Adrenal gland (tissue), 9 donors: ENCODE measurements at regions not wholly inside any gene's neighbourhood (a gene's known extent, or its start where the extent isn't known, plus 50 kb on each side); places are given as distances from the start of the nearest gene placed in this dataset.

ENCODE experiments used
- DNase-seq, 7 donors: peaks; one replicate each; pipeline ENCODE4 v3.0.0-alpha.2; 2019 to 2020
- H3K27ac ChIP-seq, 5 donors: fragments of 200-600 bp; sonication (generic) in 4 of 5; 1 replicate in 3 of 5; 2 replicates in 2 of 5; pipeline versions ENCODE4 v1.5.1 to v1.8.0; 2016 to 2020; ENCODE audit warnings: mild to moderate bottlenecking in 1 of 5
- H3K27me3 ChIP-seq: fragments of 200-600 bp; 2 replicates; pipeline ENCODE4 v1.8.0; 2021
- H3K36me3 ChIP-seq, 2 donors: fragments of 200-600 bp; replicated peaks in 1 of 2; 1 replicate in 1 of 2; 2 replicates in 1 of 2; pipeline versions ENCODE4 v1.5.1 to v1.8.0; 2018 to 2022
- H3K4me1 ChIP-seq, 2 donors: fragments of 200-600 bp; replicated peaks in 1 of 2; 1 replicate in 1 of 2; 2 replicates in 1 of 2; pipeline versions ENCODE4 v1.5.1 to v1.8.0; 2018 to 2021
- H3K4me3 ChIP-seq, 4 donors: fragments of 200-600 bp; sonication (generic) in 3 of 4; one replicate each; pipeline ENCODE4 v1.5.1; 2016 to 2018
- H3K9me3 ChIP-seq, 3 donors: fragments of 200-600 bp; sonication (generic) in 1 of 3; replicated peaks in 1 of 3; 1 replicate in 2 of 3; 2 replicates in 1 of 3; pipeline versions ENCODE4 v1.5.1 to v1.8.0; 2016 to 2021
- POLR2A ChIP-seq, 2 donors: fragments of 450-650 bp; IDR thresholded peaks; one replicate each; pipeline ENCODE4 v1.6.1; 2017; ENCODE audit warnings: antibody characterized with exemption in 2 of 2, mild to moderate bottlenecking in 2 of 2, moderate library complexity in 1 of 2
- WGBS, 4 donors: extraction: QIAGEN DNeasy Blood & Tissue Kit in 2 of 4; methylation state at CpG; one replicate each; pipeline versions ENCODE4 v1.1.5 to v1.1.7; 2013 to 2017; 5-methylcytosine and 5-hydroxymethylcytosine counted together
- intact Hi-C, 2 donors: fragments of 100-400 bp; cut with DNase I; formaldehyde crosslinking; loops; one replicate each; pipeline versions ENCODE4 v1.14.1 to v1.15.0; 2022 to 2023
- TF ChIP-seq, protein P1 (sequence below), 6 experiments: fragments of 450-650 bp in 4 of 6; fragments of 200-600 bp in 2 of 6; sonication (generic) in 1 of 6; IDR thresholded peaks; 1 replicate in 5 of 6; 2 replicates in 1 of 6; pipeline versions ENCODE4 v1.5.1 to v1.8.0; 2016 to 2021; ENCODE audit warnings: antibody characterized with exemption in 6 of 6, mild to moderate bottlenecking in 2 of 6, moderate library complexity in 1 of 6
- donor health status: healthy with polysubstance abuse.
- donor health status: Bipolar disorder and iron deficiency.
- donor health status: DM: yes; HTN: yes; CAD: no.
- donor health status: DM: no; HTN: no; CAD: no.
- donor health status: DM: no; HTN: no; CAD: no.

DNA sequence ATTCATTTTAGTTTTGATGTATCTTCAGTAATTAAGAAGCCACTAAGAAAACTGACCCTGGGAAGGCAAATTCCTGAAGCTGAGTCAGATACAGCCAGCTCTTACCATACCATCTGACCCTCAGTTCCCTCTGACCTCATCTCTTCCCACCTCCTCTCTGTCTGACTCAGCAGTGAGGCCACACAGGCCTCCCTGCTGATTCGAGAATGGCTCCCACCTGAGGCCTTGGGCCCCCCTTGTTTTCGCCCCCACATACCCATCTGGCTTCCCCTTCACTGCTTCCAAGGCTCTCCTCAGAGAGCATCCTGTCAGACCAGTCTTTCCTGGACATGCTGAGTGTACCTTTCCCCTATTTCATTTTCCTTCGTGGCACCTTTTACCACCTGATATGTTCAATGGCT is 71.0 kb upstream of the CYP1B1 start:
- intact Hi-C loops: no loop called here
- DNase-seq: peak; percentile 62 to 87 (median 82)
- Histone ChIP-seq H3K27me3 (no peaks in the 10 kb centered on the region), H3K9me3 (no peaks in the 10 kb centered on the region), H3K27ac (peak overlapping the region; percentile 40 to 95 (median 90)), H3K4me1 (peaks cover 22 to 35% of the 10 kb centered on the region in 2 donors), H3K4me3 (no peak overlapping the region), H3K36me3 (no peaks in the 10 kb centered on the region)
- WGBS, 4 donors: 30 to 43% (median 39%) methylated on average over 3 of the region's 3 CpGs
- peak in 1 of 2 donors; percentile 18 for TF ChIP-seq POLR2A (IDR thresholded peaks at IDR 0.05)
- TF ChIP-seq, protein P1, sequence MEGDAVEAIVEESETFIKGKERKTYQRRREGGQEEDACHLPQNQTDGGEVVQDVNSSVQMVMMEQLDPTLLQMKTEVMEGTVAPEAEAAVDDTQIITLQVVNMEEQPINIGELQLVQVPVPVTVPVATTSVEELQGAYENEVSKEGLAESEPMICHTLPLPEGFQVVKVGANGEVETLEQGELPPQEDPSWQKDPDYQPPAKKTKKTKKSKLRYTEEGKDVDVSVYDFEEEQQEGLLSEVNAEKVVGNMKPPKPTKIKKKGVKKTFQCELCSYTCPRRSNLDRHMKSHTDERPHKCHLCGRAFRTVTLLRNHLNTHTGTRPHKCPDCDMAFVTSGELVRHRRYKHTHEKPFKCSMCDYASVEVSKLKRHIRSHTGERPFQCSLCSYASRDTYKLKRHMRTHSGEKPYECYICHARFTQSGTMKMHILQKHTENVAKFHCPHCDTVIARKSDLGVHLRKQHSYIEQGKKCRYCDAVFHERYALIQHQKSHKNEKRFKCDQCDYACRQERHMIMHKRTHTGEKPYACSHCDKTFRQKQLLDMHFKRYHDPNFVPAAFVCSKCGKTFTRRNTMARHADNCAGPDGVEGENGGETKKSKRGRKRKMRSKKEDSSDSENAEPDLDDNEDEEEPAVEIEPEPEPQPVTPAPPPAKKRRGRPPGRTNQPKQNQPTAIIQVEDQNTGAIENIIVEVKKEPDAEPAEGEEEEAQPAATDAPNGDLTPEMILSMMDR (IDR thresholded peaks at IDR 0.05): no peak

DNA sequence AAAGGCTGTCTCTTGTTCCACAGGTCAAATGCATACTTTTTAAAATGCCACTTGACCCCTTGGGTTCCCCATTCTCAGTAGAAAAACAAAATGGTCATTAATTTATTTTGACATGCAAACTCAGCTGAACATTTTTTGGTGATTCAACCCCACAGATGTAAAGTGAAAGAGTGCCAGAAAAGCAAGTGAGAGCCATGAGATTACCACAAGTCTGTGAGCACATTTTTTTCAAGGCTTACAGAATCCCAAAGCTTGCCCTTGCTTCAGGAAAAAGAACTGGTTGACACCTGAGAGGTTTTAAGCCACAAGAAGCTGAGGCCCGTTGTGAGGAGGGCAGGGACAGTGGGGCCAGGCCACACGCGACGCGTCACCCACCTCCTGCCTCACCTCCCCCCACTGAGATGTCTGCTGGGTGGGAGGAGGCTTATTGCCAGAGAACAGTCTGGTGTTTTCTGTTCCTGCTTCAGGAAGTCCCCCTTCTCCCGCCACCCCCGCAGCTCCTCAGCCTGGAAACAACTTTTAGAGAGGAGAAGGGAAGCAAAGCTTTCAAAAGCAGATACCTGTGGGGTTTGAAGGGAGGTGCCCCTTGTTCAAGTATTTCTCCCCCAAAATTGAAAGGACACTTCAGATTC is 70.4 kb upstream of the CYP1B1 start:
- Histone ChIP-seq H3K9me3 (no peaks in the 10 kb centered on the region), H3K36me3 (no peaks in the 10 kb centered on the region), H3K4me3 (no peak overlapping the region), H3K27ac (peak overlapping the region; percentile 40 to 95 (median 90)), H3K27me3 (no peaks in the 10 kb centered on the region), H3K4me1 (peaks cover 22 to 35% of the 10 kb centered on the region in 2 donors)
- TF ChIP-seq, protein P1 (IDR thresholded peaks at IDR 0.05): no peak
- no peak for TF ChIP-seq POLR2A (IDR thresholded peaks at IDR 0.05)
- 23 to 56% (median 31%) methylated on average over 3 to 7 of the region's 7 CpGs for WGBS, 4 donors
- peak; percentile 35 to 62 (median 48) for DNase-seq
- intact Hi-C loops: no loop called here

DNA sequence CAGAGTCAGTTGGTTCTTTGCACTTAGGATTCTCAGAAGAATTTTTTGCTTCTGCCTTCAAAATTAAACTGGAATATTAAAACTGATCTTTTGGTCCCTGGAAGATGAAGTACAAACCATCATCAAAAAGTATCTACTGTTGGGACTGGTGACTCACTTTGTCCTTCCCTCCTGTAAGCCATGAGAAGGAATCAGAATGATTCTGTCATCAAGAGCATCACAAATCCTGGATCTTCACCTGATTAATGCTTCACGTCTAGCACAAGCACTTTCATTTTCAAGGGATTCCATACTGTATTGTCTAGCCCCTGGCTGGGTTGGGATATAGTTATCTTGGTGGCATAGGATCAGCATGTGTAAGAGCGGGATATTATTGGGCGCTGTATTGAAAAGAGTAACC is 69.3 kb upstream of the CYP1B1 start:
- 93 to 98% (median 95%) methylated on average over 3 of the region's 3 CpGs for WGBS, 4 donors
- peak overlapping the region in 2 of 5 donors; percentile 57 to 95 for H3K27ac ChIP-seq
- intact Hi-C loops: no loop called here

DNA sequence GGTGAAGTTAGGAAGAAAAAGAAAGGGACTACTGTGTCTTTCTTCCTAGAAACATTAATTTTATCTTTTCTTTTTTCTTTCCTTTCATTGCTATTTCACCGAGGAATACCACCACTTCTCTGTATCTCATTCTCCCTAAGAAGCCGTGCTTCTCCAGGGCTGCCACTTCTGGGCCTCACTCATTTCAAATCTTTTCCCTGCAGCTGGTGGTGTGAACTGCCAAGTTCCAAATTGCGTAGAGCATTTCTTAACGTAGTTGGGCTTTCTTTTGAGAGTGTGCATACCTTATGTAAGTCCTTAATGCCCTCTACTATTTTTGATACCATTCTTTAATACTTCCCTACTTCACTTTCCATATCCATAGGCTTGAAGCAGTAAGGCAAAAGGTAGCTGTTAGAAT is 66.7 kb upstream of the CYP1B1 start:
- DNase-seq: no peak
- no peaks in the 10 kb centered on the region for H3K36me3 ChIP-seq
- H3K4me1 ChIP-seq: peaks cover 21 to 23% of the 10 kb centered on the region in 2 donors
- H3K9me3 ChIP-seq: no peaks in the 10 kb centered on the region
- TF ChIP-seq, protein P1 (IDR thresholded peaks at IDR 0.05): no peak
- no peak for TF ChIP-seq POLR2A (IDR thresholded peaks at IDR 0.05)
- no peak overlapping the region for H3K4me3 ChIP-seq
- no peaks in the 10 kb centered on the region for H3K27me3 ChIP-seq
- H3K27ac ChIP-seq: no peak overlapping the region
- WGBS, 4 donors: 90 to 95% (median 92%) methylated on average over 4 of the region's 4 CpGs
- intact Hi-C loops: no loop called here

More for the DNA sequence above, 69.3 kb upstream of the CYP1B1 start:
- Histone ChIP-seq H3K36me3 (no peaks in the 10 kb centered on the region), H3K4me1 (peaks cover 22 to 35% of the 10 kb centered on the region in 2 donors), H3K9me3 (no peaks in the 10 kb centered on the region), H3K27me3 (no peaks in the 10 kb centered on the region), H3K4me3 (no peak overlapping the region)
- DNase-seq: no peak
- TF ChIP-seq, protein P1 (IDR thresholded peaks at IDR 0.05): no peak
- TF ChIP-seq POLR2A (IDR thresholded peaks at IDR 0.05): no peak
